ENCODE measurements at regions not wholly inside any gene's neighbourhood (a gene's known extent, or its start where the extent isn't known, plus 50 kb on each side); places are given as distances from the start of the nearest gene placed in this dataset.
A peak's percentile ranks its signal among the peaks of the same experiment; 100 is the strongest.

GRCh38 chr10:23529625-23530024 is 90.8 kb downstream of the OTUD1 start:
- no peak overlapping the region for H3K27ac ChIP-seq (ENCODE audit: control insufficient read depth, insufficient read depth)
- no peaks in the 10 kb centered on the region for H3K9me3 ChIP-seq (replicated peaks; ENCODE audit: control insufficient read depth, insufficient read depth, low read length)
- ChIA-PET SMC1A (ENCODE audit: uncharacterized antibody, unreplicated experiment) (interaction anchor here (0.5 to 2.9 kb wide), 4 partner anchors 8 to 1048 kb away, joined by 3 to 18 read pairs (median 4); no protein-coding TSS in a partner anchor), RAD21 (ENCODE audit: unreplicated experiment) (no interaction called here), POLR2A (no interaction called here), CTCF (interaction anchor here (1.5 to 5.4 kb wide), 4 partner anchors 9 to 372 kb away, joined by 4 to 36 read pairs (median 4); no protein-coding TSS in a partner anchor)
- H3K4me2 ChIP-seq (ENCODE audit: control insufficient read depth, insufficient read depth) = no peak overlapping the region
- in situ Hi-C loops (cut with MboI) (loop anchor here (5.0 kb wide), 1 partner anchor 212 kb away; no protein-coding TSS in a partner anchor), intact Hi-C loops (cut with micrococcal nuclease; ENCODE audit: unreplicated experiment) (loop anchor here (5.0 kb wide), 2 partner anchors 173 to 372 kb away; no protein-coding TSS in a partner anchor)
- no peaks in the 10 kb centered on the region for H3K36me3 ChIP-seq (ENCODE audit: control insufficient read depth in 2 of 2, insufficient read depth in 2 of 2, low read length in 1 of 2)
- no peak overlapping the region for H2AFZ ChIP-seq (ENCODE audit: control insufficient read depth, low read depth, low read length)
- H3K9ac ChIP-seq (ENCODE audit: control insufficient read depth, insufficient read depth, low read length) = no peak overlapping the region
- H3K4me3 ChIP-seq = no peak overlapping the region
- FAIRE-seq (no peak), ATAC-seq (no peak), DNase-seq (ENCODE audit: low read depth, low spot score) (no peak)
- no peak for TF ChIP-seq REST (IDR thresholded peaks at IDR 0.05; ENCODE audit: low read depth, low read length)
- TF ChIP-seq NBN (IDR thresholded peaks at IDR 0.05) = no peak
- H4K20me1 ChIP-seq (ENCODE audit: control insufficient read depth, insufficient read depth) = no peaks in the 10 kb centered on the region
- BruUV-seq (replicated peaks) = no TSS peak
- WGBS (ENCODE audit: insufficient coverage, insufficient replicate concordance, low lambda C conversion rate, missing lambda C conversion rate) = 23% methylated on average over 5 of the region's 5 CpGs
- H3K27me3 ChIP-seq (replicated peaks in 1 of 2; ENCODE audit: control insufficient read depth in 2 of 2, insufficient read depth in 2 of 2, low read length in 1 of 2) = no peaks in the 10 kb centered on the region
- no peaks in the 10 kb centered on the region for H3K79me2 ChIP-seq (ENCODE audit: control insufficient read depth, insufficient read depth, low read length)
- no peaks in the 10 kb centered on the region for H3K4me1 ChIP-seq (ENCODE audit: control insufficient read depth, insufficient read depth, low read length)

- intact Hi-C loops (cut with micrococcal nuclease; ENCODE audit: unreplicated experiment) = no loop called here
- TF ChIP-seq RAD21 (IDR thresholded peaks at IDR 0.05; ENCODE audit: insufficient read depth, low read depth, low read length) (peak; percentile 37; the same call in 1 of the 2 replicates), ZBTB4 (CRISPR knock-in tag; IDR thresholded peaks at IDR 0.05) (no peak), FOS (IDR thresholded peaks at IDR 0.05; ENCODE audit: borderline replicate concordance, extremely low read depth, insufficient read length) (no peak)
Observed at GRCh38 chr10:23530079-23530478, 91.2 kb downstream of the OTUD1 start.

More at GRCh38 chr10:23530079-23530478, 91.2 kb downstream of the OTUD1 start:
- SMC1A ChIA-PET (ENCODE audit: uncharacterized antibody, unreplicated experiment) = interaction anchor here (0.9 to 2.9 kb wide), 3 partner anchors 9 to 372 kb away, joined by 3 to 18 read pairs (median 5); no protein-coding TSS in a partner anchor
- ATAC-seq = no peak
- RAD21 ChIA-PET (ENCODE audit: unreplicated experiment) = no interaction called here
- no peaks in the 10 kb centered on the region for H3K36me3 ChIP-seq (ENCODE audit: control insufficient read depth in 2 of 2, insufficient read depth in 2 of 2, low read length in 1 of 2)
- in situ Hi-C loops (cut with MboI) = loop anchor here (5.0 kb wide), 1 partner anchor 213 kb away; no protein-coding TSS in a partner anchor
- CTCF ChIA-PET = interaction anchor here (2.0 to 5.4 kb wide), 3 partner anchors 214 to 373 kb away, joined by 4 to 36 read pairs (median 5); no protein-coding TSS in a partner anchor
- no peak overlapping the region for H2AFZ ChIP-seq (ENCODE audit: control insufficient read depth, low read depth, low read length)
- POLR2A ChIA-PET = no interaction called here
- no peak overlapping the region for H3K4me2 ChIP-seq (ENCODE audit: control insufficient read depth, insufficient read depth)
- H3K27ac ChIP-seq (ENCODE audit: control insufficient read depth, insufficient read depth) = no peak overlapping the region
- 0% methylated on average over 2 of the region's 2 CpGs for WGBS (ENCODE audit: insufficient coverage, insufficient replicate concordance, low lambda C conversion rate, missing lambda C conversion rate)
- H3K9ac ChIP-seq (ENCODE audit: control insufficient read depth, insufficient read depth, low read length) = no peak overlapping the region
- FAIRE-seq = no peak
- H3K4me3 ChIP-seq = no peak overlapping the region
- DNase-seq (ENCODE audit: low read depth, low spot score) = no peak
- no TSS peak for BruUV-seq (replicated peaks)
- H3K4me1 ChIP-seq (ENCODE audit: control insufficient read depth, insufficient read depth, low read length) = no peaks in the 10 kb centered on the region
- H3K79me2 ChIP-seq (ENCODE audit: control insufficient read depth, insufficient read depth, low read length) = no peaks in the 10 kb centered on the region
- H3K27me3 ChIP-seq (replicated peaks in 1 of 2; ENCODE audit: control insufficient read depth in 2 of 2, insufficient read depth in 2 of 2, low read length in 1 of 2) = no peaks in the 10 kb centered on the region
- H4K20me1 ChIP-seq (ENCODE audit: control insufficient read depth, insufficient read depth) = no peaks in the 10 kb centered on the region
- no peaks in the 10 kb centered on the region for H3K9me3 ChIP-seq (replicated peaks; ENCODE audit: control insufficient read depth, insufficient read depth, low read length)

Data from GM12878 (cell line).